Trophoblast cell (in vitro differentiated cells and primary cell): ENCODE measurements at regions not wholly inside any gene's neighbourhood (a gene's known extent, or its start where the extent isn't known, plus 50 kb on each side); places are given as distances from the start of the nearest gene placed in this dataset.
"Not testable (repeated sequence)": the region's sequence is repeated elsewhere in the genome, so short reads cannot be mapped to it uniquely, and the experiment has no call there.

Experiments
- DNase-seq, 2 donors: peaks; one replicate each; pipeline ENCODE4 v3.0.0-alpha.2; 2016
- H2AFZ ChIP-seq: 2 replicates; pipeline ENCODE4 v1.6.1; 2013; ENCODE audit warnings: low read length, moderate library complexity, mild to moderate bottlenecking; ENCODE audit not compliant: insufficient read depth, poor library complexity
- H2AK5ac ChIP-seq: 2 replicates; pipeline ENCODE4 v1.6.1; 2013; ENCODE audit warnings: mild to moderate bottlenecking, low read length
- H2BK120ac ChIP-seq: 2 replicates; pipeline ENCODE4 v1.6.1; 2013; ENCODE audit warnings: low read length, mild to moderate bottlenecking, moderate library complexity; ENCODE audit not compliant: insufficient read depth, poor library complexity
- H2BK12ac ChIP-seq: 2 replicates; pipeline ENCODE4 v1.6.1; 2013; ENCODE audit warnings: mild to moderate bottlenecking, low read length, moderate library complexity
- H2BK5ac ChIP-seq: 2 replicates; pipeline ENCODE4 v1.6.1; 2013; ENCODE audit warnings: low read length, low read depth, moderate library complexity, mild to moderate bottlenecking; ENCODE audit not compliant: poor library complexity
- H3K14ac ChIP-seq: 2 replicates; pipeline ENCODE4 v1.6.1; 2013; ENCODE audit warnings: mild to moderate bottlenecking, low read length
- H3K18ac ChIP-seq: 2 replicates; pipeline ENCODE4 v1.6.1; 2013; ENCODE audit warnings: mild to moderate bottlenecking, low read length
- H3K23ac ChIP-seq: 2 replicates; pipeline ENCODE4 v1.6.1; 2013; ENCODE audit warnings: low read length
- H3K27ac ChIP-seq: 2 replicates; pipeline ENCODE4 v1.5.1; 2013; ENCODE audit warnings: low read depth, mild to moderate bottlenecking, inconsistent platforms, low read length, moderate library complexity
- H3K27me3 ChIP-seq: 2 replicates; pipeline ENCODE4 v1.6.1; 2013; ENCODE audit warnings: inconsistent platforms, mild to moderate bottlenecking, low read length, moderate library complexity; ENCODE audit not compliant: insufficient read depth
- H3K36me3 ChIP-seq, 2 experiments: 1 replicate in 1 of 2; 2 replicates in 1 of 2; pipeline ENCODE4 v1.6.1; 2013; ENCODE audit warnings: low read length in 2 of 2, mild to moderate bottlenecking in 2 of 2, moderate library complexity in 1 of 2; ENCODE audit not compliant: insufficient read depth in 2 of 2, control insufficient read depth in 1 of 2
- H3K4ac ChIP-seq: 2 replicates; pipeline ENCODE4 v1.6.1; 2013; ENCODE audit warnings: low read depth, mild to moderate bottlenecking, low read length, moderate library complexity
- H3K4me1 ChIP-seq, 2 experiments: 1 replicate in 1 of 2; 2 replicates in 1 of 2; pipeline ENCODE4 v1.6.1; 2013; ENCODE audit warnings: low read length in 2 of 2, mild to moderate bottlenecking in 2 of 2, moderate library complexity in 1 of 2; ENCODE audit not compliant: insufficient read depth in 2 of 2, control insufficient read depth in 1 of 2
- H3K4me2 ChIP-seq: 2 replicates; pipeline ENCODE4 v1.6.1; 2013; ENCODE audit warnings: inconsistent platforms, mild to moderate bottlenecking, low read length, moderate library complexity
- H3K4me3 ChIP-seq: 2 replicates; pipeline ENCODE4 v1.5.1; 2013; ENCODE audit warnings: mild to moderate bottlenecking, low read depth, low read length, inconsistent platforms
- H3K79me1 ChIP-seq: one replicate; pipeline ENCODE4 v1.6.1; 2013; ENCODE audit warnings: low read length
- H3K79me2 ChIP-seq: 2 replicates; pipeline ENCODE4 v1.6.1; 2013; ENCODE audit warnings: low read length, mild to moderate bottlenecking; ENCODE audit not compliant: control insufficient read depth, insufficient read depth, poor library complexity
- H3K9ac ChIP-seq: 2 replicates; pipeline ENCODE4 v1.6.1; 2013; ENCODE audit warnings: mild to moderate bottlenecking, low read length
- H3K9me3 ChIP-seq: 2 replicates; pipeline ENCODE4 v1.6.1; 2013; ENCODE audit warnings: low read depth, mild to moderate bottlenecking, control low read depth, inconsistent platforms, low read length; ENCODE audit not compliant: insufficient read depth
- H4K12ac ChIP-seq: 2 replicates; pipeline ENCODE4 v1.6.1; 2013; ENCODE audit warnings: low read depth, mild to moderate bottlenecking, low read length, moderate library complexity
- H4K8ac ChIP-seq: 2 replicates; pipeline ENCODE4 v1.6.1; 2013; ENCODE audit warnings: low read depth, mild to moderate bottlenecking, low read length, moderate library complexity
- H4K91ac ChIP-seq: one replicate; pipeline ENCODE4 v1.6.1; 2013; ENCODE audit warnings: low read depth, mild to moderate bottlenecking, low read length, moderate library complexity
- WGBS: extraction: QIAGEN DNeasy Blood & Tissue Kit; methylation state at CpG from one replicate; pipeline ENCODE4 v1.1.7; 2013; ENCODE audit warnings: missing lambda C conversion rate; ENCODE audit not compliant: insufficient read length, insufficient coverage; ENCODE audit errors: extremely low coverage; 5-methylcytosine and 5-hydroxymethylcytosine counted together

DNA sequence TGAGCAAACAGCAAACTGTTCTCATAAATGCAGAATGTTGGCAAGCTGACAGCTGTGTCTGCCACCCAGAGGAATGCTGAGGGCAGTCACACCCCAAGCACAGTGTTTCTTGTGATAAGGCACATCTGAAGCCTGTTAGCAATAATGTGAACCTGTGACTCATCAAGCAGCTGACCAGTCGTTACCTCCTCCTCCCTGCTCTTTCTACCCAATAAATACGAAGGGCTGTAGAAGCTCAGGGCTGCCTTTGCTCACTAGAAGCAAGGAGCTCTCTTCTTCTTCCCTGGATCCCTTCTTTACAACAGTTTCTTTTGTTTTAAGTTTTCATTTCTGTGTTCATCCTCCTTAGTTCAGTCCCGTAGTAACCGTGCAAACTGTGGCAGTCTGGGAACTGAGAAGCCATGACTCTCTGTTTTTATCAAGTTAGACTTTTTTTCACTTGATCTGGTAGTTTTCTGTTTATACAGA, 160.3 kb upstream of the ZNF184 start:
- H3K4ac ChIP-seq, H3K4me2 ChIP-seq, H2BK120ac ChIP-seq, DNase-seq, H4K12ac ChIP-seq, H3K36me3 ChIP-seq, H3K79me1 ChIP-seq, H2BK5ac ChIP-seq, H3K4me1 ChIP-seq, H3K27me3 ChIP-seq, H3K9me3 ChIP-seq, H3K4me3 ChIP-seq, H4K8ac ChIP-seq, H3K14ac ChIP-seq, H3K9ac ChIP-seq, H3K18ac ChIP-seq, H2AFZ ChIP-seq, H3K79me2 ChIP-seq, H3K27ac ChIP-seq, H2BK12ac ChIP-seq, H3K23ac ChIP-seq, H2AK5ac ChIP-seq, H4K91ac ChIP-seq: not testable (repeated sequence)
- no CpG with 5 or more reads among the region's 4 CpGs for WGBS

- H4K8ac ChIP-seq: no peak overlapping the region
- no peak overlapping the region for H4K12ac ChIP-seq
- H3K4me1 ChIP-seq: no peaks in the 10 kb centered on the region
These were observed 158.7 kb upstream of the ZNF184 start for GRCh38 chr6:27631609-27631916.

DNA sequence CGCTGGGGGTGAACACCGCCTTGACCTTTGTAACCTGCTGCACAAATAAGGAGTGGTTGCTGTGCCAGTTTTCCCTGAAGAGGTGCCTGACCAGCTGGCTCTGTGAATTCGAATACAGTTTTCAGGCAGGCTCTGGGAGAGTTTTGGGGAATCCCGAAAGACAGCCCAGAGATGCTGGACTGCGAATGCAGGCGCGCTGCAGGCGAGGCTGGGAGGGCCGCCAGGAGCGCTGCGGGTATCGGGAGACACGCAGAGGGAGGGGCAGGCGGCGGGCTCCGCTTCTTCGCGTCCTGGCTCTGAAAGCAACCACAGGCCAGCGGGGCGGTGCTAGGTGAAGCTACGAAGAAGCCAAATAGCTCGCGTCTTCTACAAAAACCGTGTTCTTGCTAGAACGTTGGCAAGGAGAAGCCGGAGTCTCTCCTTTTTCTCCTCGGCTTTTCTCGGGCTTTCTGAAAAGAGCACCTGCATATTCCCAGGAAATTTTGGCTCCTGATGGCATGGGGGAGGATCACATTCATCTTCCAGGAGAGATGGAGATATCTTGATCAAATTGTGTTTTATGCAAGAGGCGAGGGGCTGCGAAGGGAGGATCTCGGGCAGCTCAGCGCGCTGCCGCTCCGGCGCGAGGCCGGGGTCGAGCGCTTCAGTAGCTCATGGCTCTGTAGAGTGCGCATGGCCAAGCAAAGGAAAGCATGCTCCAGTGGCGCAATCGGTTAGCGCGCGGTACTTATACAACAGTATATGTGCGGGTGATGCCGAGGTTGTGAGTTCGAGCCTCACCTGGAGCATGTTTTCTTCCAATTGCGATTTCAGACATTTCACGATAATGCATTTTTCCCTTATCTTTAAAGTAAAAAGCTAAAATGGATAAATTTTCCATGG, 158.1 kb upstream of the ZNF184 start:
- H3K79me2 ChIP-seq: no peaks in the 10 kb centered on the region
- H3K4ac ChIP-seq: no peak overlapping the region
- WGBS: no CpG with 5 or more reads among the region's 51 CpGs
- no peak overlapping the region for H4K91ac ChIP-seq
- H3K27me3 ChIP-seq: no peaks in the 10 kb centered on the region
- no peak overlapping the region for H3K18ac ChIP-seq
- no peak overlapping the region for H3K9ac ChIP-seq
- no peak overlapping the region for H2BK5ac ChIP-seq
- peak; percentile 90 to 94 for DNase-seq
- H4K12ac ChIP-seq: no peak overlapping the region
- peaks cover 3% of the 10 kb centered on the region for H3K9me3 ChIP-seq
- H3K27ac ChIP-seq: no peak overlapping the region
- no peak overlapping the region for H2AK5ac ChIP-seq
- H3K23ac ChIP-seq: no peak overlapping the region
- H2BK120ac ChIP-seq: no peak overlapping the region
- H3K4me1 ChIP-seq: no peaks in the 10 kb centered on the region
- no peak overlapping the region for H3K14ac ChIP-seq
- H3K4me3 ChIP-seq: peak overlapping the region; percentile 63
- no peak overlapping the region for H4K8ac ChIP-seq
- H3K36me3 ChIP-seq: no peaks in the 10 kb centered on the region
- peak overlapping the region; percentile 64 for H2AFZ ChIP-seq
- no peak overlapping the region for H2BK12ac ChIP-seq
- H3K79me1 ChIP-seq: no peaks in the 10 kb centered on the region
- peak overlapping the region; percentile 89 for H3K4me2 ChIP-seq

More at GRCh38 chr6:27631609-27631916, 158.7 kb upstream of the ZNF184 start:
- Histone ChIP-seq H3K23ac (no peak overlapping the region), H2AK5ac (no peak overlapping the region), H3K18ac (no peak overlapping the region), H2BK120ac (no peak overlapping the region), H3K4me2 (no peak overlapping the region), H4K91ac (no peak overlapping the region), H2BK12ac (no peak overlapping the region), H3K79me2 (no peaks in the 10 kb centered on the region), H3K36me3 (no peaks in the 10 kb centered on the region), H3K27ac (no peak overlapping the region), H3K79me1 (no peaks in the 10 kb centered on the region), H3K14ac (no peak overlapping the region), H2BK5ac (no peak overlapping the region), H3K4ac (no peak overlapping the region), H3K9me3 (peaks cover 3% of the 10 kb centered on the region), H3K27me3 (no peaks in the 10 kb centered on the region), H3K4me3 (no peak overlapping the region), H2AFZ (no peak overlapping the region), H3K9ac (no peak overlapping the region)
- no CpG with 5 or more reads among the region's 1 CpG for WGBS
- no peak for DNase-seq

- no peak for DNase-seq
- H3K9me3 ChIP-seq: no peaks in the 10 kb centered on the region
- no peak overlapping the region for H3K18ac ChIP-seq
- no peaks in the 10 kb centered on the region for H3K79me2 ChIP-seq
- no peak overlapping the region for H4K8ac ChIP-seq
- no peaks in the 10 kb centered on the region for H3K4me1 ChIP-seq
- H3K36me3 ChIP-seq: no peaks in the 10 kb centered on the region
- WGBS: no CpG with 5 or more reads among the region's 3 CpGs
- H2BK5ac ChIP-seq: no peak overlapping the region
- no peak overlapping the region for H3K9ac ChIP-seq
- H2BK120ac ChIP-seq: no peak overlapping the region
- no peak overlapping the region for H2BK12ac ChIP-seq
- H3K14ac ChIP-seq: no peak overlapping the region
- H3K4ac ChIP-seq: no peak overlapping the region
- no peak overlapping the region for H3K23ac ChIP-seq
- H4K91ac ChIP-seq: no peak overlapping the region
- H2AFZ ChIP-seq: no peak overlapping the region
- H4K12ac ChIP-seq: no peak overlapping the region
- no peak overlapping the region for H3K4me2 ChIP-seq
- H2AK5ac ChIP-seq: no peak overlapping the region
- H3K4me3 ChIP-seq: no peak overlapping the region
- no peaks in the 10 kb centered on the region for H3K79me1 ChIP-seq
- H3K27ac ChIP-seq: no peak overlapping the region
- no peaks in the 10 kb centered on the region for H3K27me3 ChIP-seq
These were observed 151.9 kb upstream of the ZNF184 start for GRCh38 chr6:27624694-27625262.
